Stimulated activated naive CD8-positive, alpha-beta T cell treated with anti-CD3 and anti-CD28 coated beads, Interleukin-15, Interleukin-2, amounts not matched to agents 100 U/mL and 50 U/mL, for 24 hours (primary cell): ENCODE measurements at regions not wholly inside any gene's neighbourhood (a gene's known extent, or its start where the extent isn't known, plus 50 kb on each side); places are given as distances from the start of the nearest gene placed in this dataset.

Source experiments
- ATAC-seq: fragments of 150-1000 bp; cut with Tn5 transposase; one replicate; pipeline ENCODE4 v1.10.0; 2021
- DNase-seq: peaks from one replicate; pipeline ENCODE4 v3.0.0; 2021

- DNase-seq (no peak), ATAC-seq (no peak)
Measured at GRCh38 chr3:144141496-144141895, 169.9 kb downstream of the DIPK2A start.

GRCh38 chr3:144142151-144142840 lies 170.7 kb downstream of the DIPK2A start:
- no peak for DNase-seq
- no peak for ATAC-seq

- ATAC-seq (no peak), DNase-seq (no peak)
Measured at GRCh38 chr3:144148356-144148755, 176.7 kb downstream of the DIPK2A start.

- no peak for DNase-seq
- no peak for ATAC-seq
Measured at GRCh38 chr3:144151983-144152382, 180.4 kb downstream of the DIPK2A start.

GRCh38 chr3:144160627-144161026 lies 189.0 kb downstream of the DIPK2A start:
- no peak for DNase-seq
- no peak for ATAC-seq

GRCh38 chr3:144162042-144162441 lies 190.4 kb downstream of the DIPK2A start:
- DNase-seq, result no peak
- no peak for ATAC-seq

GRCh38 chr3:144164352-144164751 lies 192.7 kb downstream of the DIPK2A start:
- no peak for ATAC-seq
- DNase-seq, result no peak

- ATAC-seq (no peak), DNase-seq (no peak)
Measured at GRCh38 chr3:144165482-144165881, 193.9 kb downstream of the DIPK2A start.

GRCh38 chr3:144167634-144168033 lies 196.0 kb downstream of the DIPK2A start:
- no peak for DNase-seq
- ATAC-seq, result no peak

GRCh38 chr3:144173491-144173890 lies 201.9 kb downstream of the DIPK2A start:
- DNase-seq (no peak), ATAC-seq (no peak)

- no peak for ATAC-seq
- DNase-seq, result no peak
Measured at GRCh38 chr3:144175644-144176425, 204.2 kb downstream of the DIPK2A start.

GRCh38 chr3:144177649-144178048 lies 206.0 kb downstream of the DIPK2A start:
- ATAC-seq (no peak), DNase-seq (no peak)

- no peak for DNase-seq
- ATAC-seq, result no peak
Measured at GRCh38 chr3:144178607-144179006, 207.0 kb downstream of the DIPK2A start.

- DNase-seq, result no peak
- no peak for ATAC-seq
Measured at GRCh38 chr3:144181062-144181461, 209.4 kb downstream of the DIPK2A start.

- ATAC-seq, result no peak
- no peak for DNase-seq
Measured at GRCh38 chr3:144182501-144182900, 210.9 kb downstream of the DIPK2A start.

GRCh38 chr3:144185276-144185675 lies 213.7 kb downstream of the DIPK2A start:
- DNase-seq (no peak), ATAC-seq (no peak)

- DNase-seq (no peak), ATAC-seq (peak; percentile 40)
Measured at GRCh38 chr3:144187531-144188210, 216.0 kb downstream of the DIPK2A start.

- ATAC-seq, result no peak
- no peak for DNase-seq
Measured at GRCh38 chr3:144189044-144189443, 217.4 kb downstream of the DIPK2A start.

GRCh38 chr3:144197116-144197515 lies 225.5 kb downstream of the DIPK2A start:
- no peak for DNase-seq
- no peak for ATAC-seq

GRCh38 chr3:144197582-144197981 lies 226.0 kb downstream of the DIPK2A start:
- DNase-seq, result no peak
- no peak for ATAC-seq

GRCh38 chr3:144200004-144200403 lies 228.4 kb downstream of the DIPK2A start:
- DNase-seq, result no peak
- ATAC-seq, result no peak

GRCh38 chr3:144200466-144200865 lies 228.8 kb downstream of the DIPK2A start:
- no peak for DNase-seq
- no peak for ATAC-seq

- no peak for ATAC-seq
- DNase-seq, result no peak
Measured at GRCh38 chr3:144221761-144222160, 250.1 kb downstream of the DIPK2A start.
